Activated effector memory CD4-positive, alpha-beta T cell treated with anti-CD3 and anti-CD28 coated beads, Interleukin-2, amount 50 U/mL, for 16 hours (primary cell): ENCODE measurements at regions not wholly inside any gene's neighbourhood (a gene's known extent, or its start where the extent isn't known, plus 50 kb on each side); places are given as distances from the start of the nearest gene placed in this dataset.

Source experiments
- DNase-seq: peaks from one replicate; pipeline ENCODE4 v3.0.0-alpha.2; 2020

GRCh38 chr7:67705850-67706249 lies 709.2 kb downstream of the TYW1 start:
- no peak for DNase-seq

GRCh38 chr7:67711706-67712105 lies 715.1 kb downstream of the TYW1 start:
- no peak for DNase-seq

GRCh38 chr7:67713451-67714056 lies 716.9 kb downstream of the TYW1 start:
- no peak for DNase-seq

- DNase-seq: no peak
Observed at GRCh38 chr7:67716729-67717128, 720.1 kb downstream of the TYW1 start.

GRCh38 chr7:67723591-67723990 lies 727.0 kb downstream of the TYW1 start:
- DNase-seq: no peak

GRCh38 chr7:67724435-67724834 lies 727.8 kb downstream of the TYW1 start:
- DNase-seq: no peak

GRCh38 chr7:67724955-67725354 lies 728.3 kb downstream of the TYW1 start:
- no peak for DNase-seq

GRCh38 chr7:67725423-67725822 lies 728.8 kb downstream of the TYW1 start:
- DNase-seq: no peak

- DNase-seq: no peak
Observed at GRCh38 chr7:67729771-67730170, 733.1 kb downstream of the TYW1 start.

GRCh38 chr7:67731704-67732103 lies 735.1 kb downstream of the TYW1 start:
- no peak for DNase-seq

- DNase-seq: no peak
Observed at GRCh38 chr7:67732898-67733297, 736.3 kb downstream of the TYW1 start.

- no peak for DNase-seq
Observed at GRCh38 chr7:67738145-67738544, 741.5 kb downstream of the TYW1 start.

- no peak for DNase-seq
Observed at GRCh38 chr7:67738958-67739357, 742.3 kb downstream of the TYW1 start.

GRCh38 chr7:67743501-67743900 lies 746.9 kb downstream of the TYW1 start:
- DNase-seq: no peak

- DNase-seq: no peak
Observed at GRCh38 chr7:67752227-67752626, 755.6 kb downstream of the TYW1 start.

GRCh38 chr7:67753891-67754290 lies 757.3 kb downstream of the TYW1 start:
- DNase-seq: no peak

- no peak for DNase-seq
Observed at GRCh38 chr7:67754651-67755050, 758.0 kb downstream of the TYW1 start.

GRCh38 chr7:67758551-67758950 lies 761.9 kb downstream of the TYW1 start:
- DNase-seq: no peak

- no peak for DNase-seq
Observed at GRCh38 chr7:67760971-67761370, 764.3 kb downstream of the TYW1 start.

- no peak for DNase-seq
Observed at GRCh38 chr7:67762516-67762915, 765.9 kb downstream of the TYW1 start.

GRCh38 chr7:67764289-67764688 lies 767.7 kb downstream of the TYW1 start:
- DNase-seq: no peak

GRCh38 chr7:67765481-67766175 lies 769.0 kb downstream of the TYW1 start:
- DNase-seq: no peak

- DNase-seq: no peak
Observed at GRCh38 chr7:67766906-67767410, 770.3 kb downstream of the TYW1 start.

GRCh38 chr7:67771846-67772605 lies 775.4 kb downstream of the TYW1 start:
- no peak for DNase-seq
